HCT116 (cell line): ENCODE measurements at regions not wholly inside any gene's neighbourhood (a gene's known extent, or its start where the extent isn't known, plus 50 kb on each side); places are given as distances from the start of the nearest gene placed in this dataset.

Experiments used
- ATAC-seq: fragments of 200-7000 bp; cut with Tn5 transposase; 2 replicates; pipeline ENCODE4 v1.9.1; 2020; ENCODE audit warnings: mild to moderate bottlenecking, moderate library complexity
- BruUV-seq: library from RNA; stranded (reverse); fragments of 400-500 nt; replicated peaks from 2 replicates; lab custom pipeline; 2021; lab: Mats Ljungman, UMichigan
- CTCF ChIA-PET: fragments of 300-600 bp; sonication (Branson Sonifier 250); formaldehyde crosslinking; loops from one replicate; lab custom pipeline; 2021; ENCODE audit warnings: antibody characterized with exemption; lab: Charles Lee
- POLR2A ChIA-PET: fragments of 300-600, 350-600 bp; sonication (Branson Sonifier 250); formaldehyde crosslinking; loops from one replicate; lab custom pipeline; 2021; ENCODE audit warnings: antibody characterized with exemption; lab: Charles Lee
- RAD21 ChIA-PET, 2 experiments: fragments of 300-600 bp; sonication (Branson Sonifier 250); formaldehyde crosslinking; loops; one replicate each; lab custom pipeline; 2023; ENCODE audit warnings: low total read pairs in 2 of 2; ENCODE audit not compliant: uncharacterized antibody in 2 of 2, unreplicated experiment in 2 of 2, low non-redundant PET in 1 of 2; lab: Charles Lee
- DNase-seq: peaks from one replicate; pipeline ENCODE4 v3.0.0-alpha.2; 2010; ENCODE audit warnings: low read depth, low spot score
- H2AFZ ChIP-seq: fragments of 200-600 bp; shearing (Covaris generic), sonication (generic); 2 replicates; pipeline ENCODE4 v1.6.1; 2017; ENCODE audit warnings: low read depth, mixed run types, mixed read lengths, antibody characterized with exemption, low read length; ENCODE audit not compliant: poor library complexity, severe bottlenecking
- H3K27ac ChIP-seq: 2 replicates; pipeline ENCODE4 v1.5.1; 2012; ENCODE audit warnings: low read depth, low read length
- H3K27me3 ChIP-seq: fragments of 200-600 bp; sonication (generic); 2 replicates; pipeline ENCODE4 v1.6.1; 2016; ENCODE audit warnings: mixed run types, low read length, mixed read lengths; ENCODE audit not compliant: insufficient read depth
- H3K36me3 ChIP-seq, 2 experiments: fragments of 200-500 bp in 1 of 2; fragments of 200-600 bp in 1 of 2; sonication (Bioruptor generic) in 1 of 2; sonication (generic) in 1 of 2; 2 replicates each; pipeline versions ENCODE4 v1.5.1 to v1.6.1; 2014 to 2016; ENCODE audit warnings: low read length in 2 of 2, inconsistent platforms in 1 of 2, mixed read lengths in 1 of 2, mixed run types in 1 of 2; ENCODE audit not compliant: insufficient read depth in 2 of 2, control insufficient read depth in 1 of 2
- H3K4me1 ChIP-seq, 2 experiments: fragments of 200-600 bp in 1 of 2; sonication (generic) in 1 of 2; 2 replicates each; pipeline versions ENCODE4 v1.5.1 to v1.6.1; 2012 to 2017; ENCODE audit warnings: low read length in 2 of 2, inconsistent platforms in 1 of 2, mild to moderate bottlenecking in 1 of 2, mixed read lengths in 1 of 2, mixed run types in 1 of 2, moderate library complexity in 1 of 2; ENCODE audit not compliant: insufficient read depth in 2 of 2, control insufficient read depth in 1 of 2
- H3K4me2 ChIP-seq: fragments of 200-600 bp; sonication (generic); 2 replicates; pipeline ENCODE4 v1.6.1; 2017; ENCODE audit warnings: mixed run types, low read length, mixed read lengths
- H3K4me3 ChIP-seq, 2 experiments: fragments of 200-600 bp in 1 of 2; sonication (generic) in 1 of 2; replicated peaks in 1 of 2; 2 replicates each; pipeline ENCODE4 v1.5.1; 2011 to 2016; ENCODE audit warnings: low read length in 2 of 2, control low read depth in 1 of 2, low read depth in 1 of 2, mild to moderate bottlenecking in 1 of 2, mixed read lengths in 1 of 2, mixed run types in 1 of 2
- H3K79me2 ChIP-seq: fragments of 200-600 bp; sonication (generic); 2 replicates; pipeline ENCODE4 v1.6.1; 2017; ENCODE audit warnings: mild to moderate bottlenecking, mixed run types, low read length, moderate library complexity, mixed read lengths; ENCODE audit not compliant: insufficient read depth
- H3K9ac ChIP-seq: fragments of 200-600 bp; sonication (generic); 2 replicates; pipeline ENCODE4 v1.6.1; 2016; ENCODE audit warnings: low read length, mixed read lengths
- H3K9me2 ChIP-seq: fragments of 200-600 bp; sonication (generic), shearing (Covaris generic); 2 replicates; pipeline ENCODE4 v1.6.1; 2017; ENCODE audit warnings: mixed run types, mild to moderate bottlenecking, moderate library complexity; ENCODE audit not compliant: insufficient read depth
- H3K9me3 ChIP-seq, 2 experiments: fragments of 200-500 bp in 1 of 2; fragments of 200-600 bp in 1 of 2; sonication (Bioruptor generic) in 1 of 2; sonication (generic) in 1 of 2; 2 replicates each; pipeline ENCODE4 v1.6.1; 2014 to 2017; ENCODE audit warnings: low read length in 2 of 2, mixed read lengths in 2 of 2, inconsistent platforms in 1 of 2, low read depth in 1 of 2, mild to moderate bottlenecking in 1 of 2, mixed run types in 1 of 2, moderate library complexity in 1 of 2; ENCODE audit not compliant: control insufficient read depth in 1 of 2, insufficient read depth in 1 of 2
- H4K20me1 ChIP-seq: fragments of 200-600 bp; sonication (generic), shearing (Covaris generic); 2 replicates; pipeline ENCODE4 v1.6.1; 2017; ENCODE audit warnings: mixed run types, mild to moderate bottlenecking, moderate library complexity; ENCODE audit not compliant: insufficient read depth
- CBX3 ChIP-seq: IDR thresholded peaks from 2 replicates; pipeline ENCODE4 v1.6.1; 2012; ENCODE audit warnings: low read depth
- EGR1 ChIP-seq: IDR thresholded peaks from 2 replicates; pipeline ENCODE4 v1.6.1; 2012; ENCODE audit warnings: low read depth
- ELF1 ChIP-seq: IDR thresholded peaks from 2 replicates; pipeline ENCODE4 v1.6.1; 2012; ENCODE audit warnings: low read depth, borderline replicate concordance
- FOSL1 ChIP-seq: IDR thresholded peaks from 2 replicates; pipeline ENCODE4 v1.6.1; 2012; ENCODE audit warnings: low read depth
- JUND ChIP-seq: IDR thresholded peaks from 2 replicates; pipeline ENCODE4 v1.6.1; 2012
- POLR2A ChIP-seq: IDR thresholded peaks from 2 replicates; pipeline ENCODE4 v1.7.0; 2011; ENCODE audit warnings: borderline replicate concordance; ENCODE audit not compliant: insufficient read depth, insufficient read length; ENCODE audit errors: extremely low read depth
- SIN3A ChIP-seq: IDR thresholded peaks from 2 replicates; pipeline ENCODE4 v1.6.1; 2012; ENCODE audit warnings: low read depth
- ZFX ChIP-seq: fragments of 450-650 bp; IDR thresholded peaks from 2 replicates; pipeline ENCODE4 v1.6.1; 2017
- intact Hi-C: fragments of 100-400 bp; cut with micrococcal nuclease; formaldehyde crosslinking; loops from 2 replicates; pipeline ENCODE4 v1.10.0; 2022
- TF ChIP-seq, protein P1 (sequence below): IDR thresholded peaks from 2 replicates; pipeline ENCODE4 v1.6.1; 2012
- TF ChIP-seq, protein P2 (sequence below): IDR thresholded peaks from 2 replicates; pipeline ENCODE4 v1.6.1; 2011; ENCODE audit warnings: mild to moderate bottlenecking, low read length, moderate library complexity; ENCODE audit not compliant: insufficient replicate concordance; ENCODE audit errors: extremely low read depth
- TF ChIP-seq, protein P3 (sequence below): IDR thresholded peaks from 2 replicates; pipeline ENCODE4 v1.6.1; 2012; ENCODE audit warnings: low read depth

DNA sequence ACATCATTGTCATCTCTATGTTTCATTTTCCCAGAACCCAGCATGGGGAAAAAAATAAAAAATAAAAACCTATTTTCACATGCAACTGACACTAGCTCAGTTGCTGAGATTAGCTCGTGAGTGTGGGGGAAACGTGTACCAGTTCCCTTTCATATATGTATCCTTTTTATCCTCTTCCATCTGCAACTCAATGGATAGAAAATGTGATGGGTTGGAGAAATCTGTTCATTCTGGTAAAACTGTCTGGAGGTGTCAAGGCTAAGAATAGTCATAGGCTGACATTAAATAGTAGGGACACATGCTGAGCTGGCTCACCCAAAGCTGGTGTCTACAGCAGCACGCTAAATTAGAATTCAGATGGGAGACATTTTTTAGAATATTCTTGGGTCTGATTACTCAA lies 519.3 kb downstream of the ELAVL2 start:
- BruUV-seq, result no TSS peak
- intact Hi-C loops, result no loop called here
- ChIA-PET RAD21 (no interaction called here), CTCF (no interaction called here), POLR2A (no interaction called here)
- Histone ChIP-seq H3K4me1 (no peaks in the 10 kb centered on the region), H3K36me3 (no peaks in the 10 kb centered on the region), H3K79me2 (no peaks in the 10 kb centered on the region), H3K4me3 (no peak overlapping the region), H3K27me3 (no peaks in the 10 kb centered on the region), H3K9me3 (peaks cover 5 to 11% of the 10 kb centered on the region in 2 experiments; a peak in 3 of 4 replicates), H2AFZ (no peak overlapping the region), H4K20me1 (no peaks in the 10 kb centered on the region), H3K27ac (no peak overlapping the region), H3K9ac (no peak overlapping the region), H3K4me2 (no peak overlapping the region), H3K9me2 (no peaks in the 10 kb centered on the region)
- DNase-seq (no peak), ATAC-seq (no peak)
- no peak for TF ChIP-seq ZFX
- no peak for TF ChIP-seq SIN3A
- TF ChIP-seq FOSL1, result no peak
- TF ChIP-seq EGR1, result no peak
- TF ChIP-seq, protein P1, sequence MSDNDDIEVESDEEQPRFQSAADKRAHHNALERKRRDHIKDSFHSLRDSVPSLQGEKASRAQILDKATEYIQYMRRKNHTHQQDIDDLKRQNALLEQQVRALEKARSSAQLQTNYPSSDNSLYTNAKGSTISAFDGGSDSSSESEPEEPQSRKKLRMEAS, result no peak
- TF ChIP-seq, protein P2, sequence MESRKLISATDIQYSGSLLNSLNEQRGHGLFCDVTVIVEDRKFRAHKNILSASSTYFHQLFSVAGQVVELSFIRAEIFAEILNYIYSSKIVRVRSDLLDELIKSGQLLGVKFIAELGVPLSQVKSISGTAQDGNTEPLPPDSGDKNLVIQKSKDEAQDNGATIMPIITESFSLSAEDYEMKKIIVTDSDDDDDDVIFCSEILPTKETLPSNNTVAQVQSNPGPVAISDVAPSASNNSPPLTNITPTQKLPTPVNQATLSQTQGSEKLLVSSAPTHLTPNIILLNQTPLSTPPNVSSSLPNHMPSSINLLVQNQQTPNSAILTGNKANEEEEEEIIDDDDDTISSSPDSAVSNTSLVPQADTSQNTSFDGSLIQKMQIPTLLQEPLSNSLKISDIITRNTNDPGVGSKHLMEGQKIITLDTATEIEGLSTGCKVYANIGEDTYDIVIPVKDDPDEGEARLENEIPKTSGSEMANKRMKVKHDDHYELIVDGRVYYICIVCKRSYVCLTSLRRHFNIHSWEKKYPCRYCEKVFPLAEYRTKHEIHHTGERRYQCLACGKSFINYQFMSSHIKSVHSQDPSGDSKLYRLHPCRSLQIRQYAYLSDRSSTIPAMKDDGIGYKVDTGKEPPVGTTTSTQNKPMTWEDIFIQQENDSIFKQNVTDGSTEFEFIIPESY, result no peak
- TF ChIP-seq ELF1, result no peak

DNA sequence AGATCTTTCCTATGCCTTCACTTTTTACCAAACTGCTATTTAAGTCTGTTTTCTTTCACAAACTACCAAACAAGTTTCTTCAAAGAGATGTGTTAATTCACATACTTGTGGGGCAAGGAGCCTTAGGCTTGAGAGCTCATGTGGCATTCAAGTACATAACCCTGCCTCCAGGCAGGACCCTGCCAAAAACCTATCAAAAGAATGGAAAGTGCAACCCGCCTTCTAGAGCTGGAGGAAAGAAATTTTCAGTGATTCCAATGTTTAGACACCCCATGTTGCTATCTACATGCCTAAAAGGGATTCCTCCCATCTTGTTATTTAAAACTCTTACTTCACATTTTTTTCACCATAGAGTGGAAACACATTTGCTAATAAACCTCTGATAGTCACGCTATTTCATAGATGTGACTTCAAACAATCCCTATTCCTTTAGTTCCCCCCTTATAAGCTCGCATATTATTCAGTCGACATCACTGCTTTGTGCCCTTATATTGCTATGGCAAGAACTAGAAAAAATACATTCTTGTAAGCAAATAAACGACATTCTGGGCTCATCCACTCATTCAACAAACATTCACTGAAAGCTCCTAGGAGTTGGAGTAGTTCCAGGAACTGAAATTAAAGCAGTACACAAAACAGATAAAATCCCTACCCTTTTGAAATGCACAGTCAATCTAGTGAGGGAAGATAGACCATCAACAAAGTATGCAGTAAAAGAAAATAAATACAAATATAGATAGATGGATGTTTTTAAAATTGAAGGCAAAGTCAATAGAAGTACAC lies 518.1 kb downstream of the ELAVL2 start:
- Histone ChIP-seq H4K20me1 (no peaks in the 10 kb centered on the region), H3K4me2 (no peak overlapping the region), H3K4me1 (no peaks in the 10 kb centered on the region), H3K27me3 (no peaks in the 10 kb centered on the region), H3K36me3 (no peaks in the 10 kb centered on the region), H3K4me3 (no peak overlapping the region), H3K79me2 (no peaks in the 10 kb centered on the region), H3K9me3 (peaks cover 9 to 10% of the 10 kb centered on the region in 2 experiments; a peak in 3 of 4 replicates), H3K27ac (no peak overlapping the region), H3K9me2 (no peaks in the 10 kb centered on the region), H3K9ac (no peak overlapping the region), H2AFZ (no peak overlapping the region)
- ChIA-PET POLR2A (no interaction called here), CTCF (no interaction called here), RAD21 (no interaction called here)
- intact Hi-C loops, result no loop called here
- no TSS peak for BruUV-seq
- no peak for DNase-seq
- no peak for ATAC-seq
- TF ChIP-seq, protein P3, sequence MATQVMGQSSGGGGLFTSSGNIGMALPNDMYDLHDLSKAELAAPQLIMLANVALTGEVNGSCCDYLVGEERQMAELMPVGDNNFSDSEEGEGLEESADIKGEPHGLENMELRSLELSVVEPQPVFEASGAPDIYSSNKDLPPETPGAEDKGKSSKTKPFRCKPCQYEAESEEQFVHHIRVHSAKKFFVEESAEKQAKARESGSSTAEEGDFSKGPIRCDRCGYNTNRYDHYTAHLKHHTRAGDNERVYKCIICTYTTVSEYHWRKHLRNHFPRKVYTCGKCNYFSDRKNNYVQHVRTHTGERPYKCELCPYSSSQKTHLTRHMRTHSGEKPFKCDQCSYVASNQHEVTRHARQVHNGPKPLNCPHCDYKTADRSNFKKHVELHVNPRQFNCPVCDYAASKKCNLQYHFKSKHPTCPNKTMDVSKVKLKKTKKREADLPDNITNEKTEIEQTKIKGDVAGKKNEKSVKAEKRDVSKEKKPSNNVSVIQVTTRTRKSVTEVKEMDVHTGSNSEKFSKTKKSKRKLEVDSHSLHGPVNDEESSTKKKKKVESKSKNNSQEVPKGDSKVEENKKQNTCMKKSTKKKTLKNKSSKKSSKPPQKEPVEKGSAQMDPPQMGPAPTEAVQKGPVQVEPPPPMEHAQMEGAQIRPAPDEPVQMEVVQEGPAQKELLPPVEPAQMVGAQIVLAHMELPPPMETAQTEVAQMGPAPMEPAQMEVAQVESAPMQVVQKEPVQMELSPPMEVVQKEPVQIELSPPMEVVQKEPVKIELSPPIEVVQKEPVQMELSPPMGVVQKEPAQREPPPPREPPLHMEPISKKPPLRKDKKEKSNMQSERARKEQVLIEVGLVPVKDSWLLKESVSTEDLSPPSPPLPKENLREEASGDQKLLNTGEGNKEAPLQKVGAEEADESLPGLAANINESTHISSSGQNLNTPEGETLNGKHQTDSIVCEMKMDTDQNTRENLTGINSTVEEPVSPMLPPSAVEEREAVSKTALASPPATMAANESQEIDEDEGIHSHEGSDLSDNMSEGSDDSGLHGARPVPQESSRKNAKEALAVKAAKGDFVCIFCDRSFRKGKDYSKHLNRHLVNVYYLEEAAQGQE, result no peak
- TF ChIP-seq ZFX (no peak), POLR2A (no peak), CBX3 (no peak), ELF1 (no peak), JUND (no peak)
- TF ChIP-seq, protein P1, result no peak
- TF ChIP-seq, protein P2, result no peak
